ENCODE measurements at regions not wholly inside any gene's neighbourhood (a gene's known extent, or its start where the extent isn't known, plus 50 kb on each side); places are given as distances from the start of the nearest gene placed in this dataset.
A peak's percentile ranks its signal among the peaks of the same experiment; 100 is the strongest.
"Not testable (repeated sequence)": the region's sequence is repeated elsewhere in the genome, so short reads cannot be mapped to it uniquely, and the experiment has no call there.

GRCh38 chr1:234915924-234916675, 212.5 kb downstream of the TOMM20 start:
- DNase-seq: no peak

DNA sequence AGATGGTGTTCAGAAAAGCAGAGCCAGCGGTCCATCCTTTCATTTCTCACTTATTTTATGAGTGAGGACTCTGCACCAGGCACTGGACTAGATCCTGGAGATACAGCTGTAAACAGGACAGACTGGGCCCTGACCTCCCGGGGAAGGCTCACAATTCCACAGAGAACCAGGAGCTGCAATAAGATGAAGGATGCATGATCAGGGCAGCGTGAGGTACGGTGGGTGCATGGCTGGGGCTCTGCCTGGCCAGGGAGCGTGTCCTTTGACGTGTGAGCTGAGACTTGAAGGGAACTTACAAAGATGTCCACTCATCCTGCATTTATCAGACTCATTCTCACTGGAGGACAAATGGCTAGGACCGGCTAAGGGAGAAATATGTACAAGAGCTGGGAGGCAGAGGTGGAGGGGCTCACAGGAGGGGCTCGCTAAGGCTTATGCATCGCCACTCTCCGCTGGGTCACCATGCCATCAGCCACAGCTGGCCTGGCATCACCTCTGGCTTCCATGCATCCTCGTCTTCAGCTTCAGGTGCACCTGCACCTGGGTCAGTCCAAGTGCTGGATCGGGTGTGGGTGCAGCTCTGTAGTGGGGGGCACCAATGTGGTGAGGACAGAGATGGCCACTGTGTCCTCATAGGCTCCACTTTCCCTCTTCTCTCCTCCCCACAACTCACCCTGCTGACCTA, 213.9 kb downstream of the TOMM20 start:
- no peak for DNase-seq

DNA sequence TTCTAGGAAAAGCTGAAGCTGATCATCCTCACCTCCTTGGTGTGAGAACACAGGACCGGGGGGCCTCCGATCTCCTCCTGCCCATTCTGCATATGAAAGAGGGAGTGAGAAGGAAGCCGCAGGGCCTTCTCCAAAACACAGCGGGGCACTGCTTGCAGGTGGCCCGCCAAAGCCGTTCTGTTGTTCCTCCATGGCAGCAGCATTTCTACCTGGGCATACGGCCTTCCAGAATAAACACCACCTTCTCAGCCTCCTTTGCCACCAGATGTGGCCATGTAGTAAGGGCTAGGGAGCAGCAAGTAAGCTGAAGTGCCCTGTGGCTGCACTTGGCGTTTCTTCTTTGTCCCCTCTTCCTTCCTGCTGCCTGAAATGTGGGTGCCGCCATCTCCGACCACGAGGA, 214.9 kb downstream of the TOMM20 start:
- no peak for DNase-seq

- no peak for DNase-seq
Observed at GRCh38 chr1:234913278-234913649, 215.4 kb downstream of the TOMM20 start.

- no peak for DNase-seq
Observed at GRCh38 chr1:234912548-234913277, 215.9 kb downstream of the TOMM20 start.

GRCh38 chr1:234911787-234912186, 216.8 kb downstream of the TOMM20 start:
- DNase-seq: no peak

DNA sequence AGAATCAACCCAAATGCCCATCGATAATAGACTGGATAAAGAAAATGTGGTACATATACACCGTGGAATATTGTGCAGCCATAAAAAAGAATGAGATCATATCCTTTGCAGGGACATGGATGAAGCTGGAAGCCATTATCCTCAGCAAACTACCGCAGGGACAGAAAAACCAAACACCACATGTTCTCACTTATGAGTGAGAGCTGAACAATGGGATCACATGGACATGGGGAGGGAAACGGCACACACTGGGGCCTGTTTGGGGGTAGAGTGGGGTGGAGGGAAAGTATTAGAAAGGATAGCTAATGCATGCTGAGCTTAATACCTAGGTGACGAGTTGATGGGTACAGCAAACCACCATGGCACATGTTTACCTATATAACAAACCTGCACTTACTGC, 217.5 kb downstream of the TOMM20 start:
- not testable (repeated sequence) for DNase-seq

- no peak for DNase-seq
Observed at GRCh38 chr1:234909851-234910250, 218.8 kb downstream of the TOMM20 start.

GRCh38 chr1:234909307-234909810, 219.3 kb downstream of the TOMM20 start:
- DNase-seq: no peak

DNA sequence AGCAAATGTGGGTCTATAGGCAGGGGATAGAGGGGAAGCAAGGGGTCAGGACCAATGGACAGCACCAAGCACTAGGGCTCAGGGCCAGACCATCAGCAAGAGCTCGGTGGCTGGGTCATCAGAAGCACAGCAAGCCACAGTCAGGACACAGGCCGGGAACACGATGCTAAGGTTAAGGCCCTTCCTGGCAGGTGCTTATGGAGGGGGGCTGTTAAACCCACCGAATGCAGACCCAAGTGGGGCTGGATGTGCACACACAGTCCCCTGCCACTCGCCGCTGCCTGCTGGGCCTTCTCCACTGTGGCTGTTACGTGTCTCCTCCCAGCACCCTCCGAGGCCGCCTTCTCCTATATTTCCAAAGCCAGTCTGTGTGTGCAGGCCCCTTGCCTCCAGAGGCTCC, 220.1 kb downstream of the TOMM20 start:
- DNase-seq: no peak

GRCh38 chr1:234907940-234908405, 220.7 kb downstream of the TOMM20 start:
- no peak for DNase-seq

GRCh38 chr1:234907208-234907939, 221.3 kb downstream of the TOMM20 start:
- DNase-seq: no peak

GRCh38 chr1:234906654-234907053, 222.0 kb downstream of the TOMM20 start:
- DNase-seq: no peak

- no peak for DNase-seq
Observed at GRCh38 chr1:234902774-234903547, 225.7 kb downstream of the TOMM20 start.

- DNase-seq: no peak
Observed at GRCh38 chr1:234901491-234902049, 227.1 kb downstream of the TOMM20 start.

DNA sequence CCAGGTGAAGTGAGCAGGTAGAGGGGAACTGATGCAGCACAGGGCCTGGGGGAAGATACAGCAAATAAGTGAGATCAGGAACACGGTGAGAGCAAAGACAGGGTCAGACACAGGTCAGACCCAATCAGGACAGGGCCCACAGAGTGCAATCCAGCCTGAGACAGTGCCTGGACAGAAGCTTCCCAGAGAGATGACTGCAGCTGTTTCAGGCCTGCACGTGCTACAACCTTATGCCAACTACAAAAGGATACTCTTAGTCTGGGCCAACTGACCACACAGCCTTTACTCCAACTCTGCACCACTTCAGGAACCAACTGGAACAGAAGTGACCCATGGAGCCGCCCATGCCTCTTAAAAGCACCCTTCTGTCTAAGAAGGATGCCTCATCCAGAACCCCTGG, 228.0 kb downstream of the TOMM20 start:
- DNase-seq: no peak

GRCh38 chr1:234899730-234900072, 228.9 kb downstream of the TOMM20 start:
- no peak for DNase-seq

DNA sequence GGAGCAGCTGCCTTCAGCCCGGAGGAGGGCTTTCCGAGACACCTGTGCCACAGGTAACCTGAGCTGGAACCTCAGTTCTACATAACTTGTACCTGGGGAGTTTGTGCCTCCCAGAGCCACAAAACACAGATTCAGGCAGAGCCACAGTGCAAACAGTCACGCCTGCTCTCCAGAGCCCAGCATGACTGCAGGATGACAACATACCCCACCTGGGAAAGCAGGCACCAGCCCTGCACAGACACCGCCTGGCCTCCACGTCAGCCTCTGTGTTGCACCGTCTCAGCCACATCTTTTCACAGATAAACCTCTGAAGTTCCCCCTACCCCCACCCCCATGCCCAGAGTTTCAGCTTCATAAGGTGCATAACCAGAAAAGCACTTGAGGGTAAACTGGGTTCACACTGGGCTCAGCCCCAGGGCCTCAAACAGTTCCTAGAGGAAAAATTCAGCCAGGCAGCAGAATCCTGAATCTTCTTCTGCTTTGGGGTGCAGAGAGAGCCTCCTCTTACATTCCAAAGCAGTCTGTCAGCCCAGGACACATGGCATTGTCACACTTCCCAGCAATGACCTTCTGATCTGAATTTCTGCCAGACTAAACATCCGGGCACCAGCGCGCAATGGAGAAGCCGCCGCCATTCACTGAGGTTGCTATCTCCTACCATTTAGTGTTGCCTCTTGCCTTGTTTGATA, 229.5 kb downstream of the TOMM20 start:
- peak; percentile 83 for DNase-seq

DNA sequence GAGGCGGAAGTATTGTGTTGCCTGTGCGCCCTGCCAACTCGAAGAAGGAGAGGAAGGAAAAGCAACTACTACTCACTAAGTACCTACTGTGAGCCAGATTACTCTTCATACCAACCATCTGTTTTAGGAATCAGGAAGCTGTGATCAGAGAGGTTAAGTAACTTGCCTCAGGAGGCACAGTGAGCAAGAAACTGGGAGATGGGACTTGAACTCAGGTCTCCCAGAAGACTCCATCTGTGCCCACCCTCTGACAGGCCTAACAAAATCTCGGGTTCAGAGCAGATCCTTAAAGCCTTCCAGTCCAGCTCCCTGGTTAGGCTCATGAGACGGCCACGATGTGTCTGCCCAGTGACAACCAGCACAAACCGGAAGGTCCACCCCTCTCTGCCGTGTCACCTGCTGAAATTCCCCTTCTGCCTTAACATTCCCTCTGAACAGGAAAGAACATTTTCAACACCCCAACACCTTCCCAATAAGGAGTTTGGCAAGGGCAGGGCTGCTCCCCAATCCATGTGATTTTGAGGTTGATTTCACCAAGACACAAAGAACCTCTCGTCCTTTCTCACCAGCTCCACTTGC, 230.1 kb downstream of the TOMM20 start:
- DNase-seq: no peak

- no peak for DNase-seq
Observed at GRCh38 chr1:234897754-234898454, 230.7 kb downstream of the TOMM20 start.

Data from islet precursor cell (in vitro differentiated cells).